HG03060 (cell line): ENCODE measurements at regions not wholly inside any gene's neighbourhood (a gene's known extent, or its start where the extent isn't known, plus 50 kb on each side); places are given as distances from the start of the nearest gene placed in this dataset.

Source experiments
- ATAC-seq: cut with Tn5 transposase; IDR thresholded peaks from one replicate; pipeline ENCODE4 v1.9.1; 2021; ENCODE audit warnings: low read depth, moderate number of reproducible peaks; ENCODE audit not compliant: unreplicated experiment

DNA sequence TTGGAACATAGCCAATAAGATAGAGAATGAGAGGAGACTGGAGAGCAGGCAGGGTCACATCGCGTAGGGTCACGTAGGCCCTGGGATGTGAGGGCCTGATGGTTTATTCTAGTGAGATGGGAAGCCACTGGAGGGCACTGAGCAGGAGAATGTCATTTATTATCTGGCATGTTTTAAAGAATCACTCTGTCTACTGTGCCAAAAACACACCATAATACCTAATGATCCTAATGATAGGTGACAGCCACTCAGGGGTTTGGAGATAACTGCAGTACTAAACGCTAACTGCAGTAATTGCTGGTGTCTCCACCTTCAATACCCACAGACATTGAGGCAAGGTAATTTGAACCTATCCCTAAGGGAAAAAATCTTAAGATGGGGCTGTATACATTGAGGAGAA, 185.4 kb downstream of the TTLL7 start:
- ATAC-seq: no peak

DNA sequence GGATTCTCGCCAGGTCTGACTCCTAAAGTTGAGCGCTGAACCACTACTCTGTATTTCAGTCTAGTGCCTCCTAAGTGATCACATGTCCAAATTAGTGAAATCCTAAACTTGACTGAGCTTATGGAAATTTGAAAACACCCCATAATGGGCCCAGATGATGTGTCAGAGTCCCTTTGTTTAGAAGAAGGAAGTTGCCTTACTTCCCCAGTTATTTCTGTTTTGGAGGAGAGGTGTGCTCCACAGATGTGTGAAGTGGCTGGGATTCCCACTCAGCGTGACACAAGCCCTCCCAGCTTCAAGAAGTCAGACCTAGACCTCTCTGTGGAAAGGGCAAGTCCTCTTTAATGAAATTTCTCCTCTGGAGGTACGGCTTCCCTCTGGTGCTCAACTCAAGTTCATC, 188.8 kb downstream of the TTLL7 start:
- ATAC-seq: no peak

DNA sequence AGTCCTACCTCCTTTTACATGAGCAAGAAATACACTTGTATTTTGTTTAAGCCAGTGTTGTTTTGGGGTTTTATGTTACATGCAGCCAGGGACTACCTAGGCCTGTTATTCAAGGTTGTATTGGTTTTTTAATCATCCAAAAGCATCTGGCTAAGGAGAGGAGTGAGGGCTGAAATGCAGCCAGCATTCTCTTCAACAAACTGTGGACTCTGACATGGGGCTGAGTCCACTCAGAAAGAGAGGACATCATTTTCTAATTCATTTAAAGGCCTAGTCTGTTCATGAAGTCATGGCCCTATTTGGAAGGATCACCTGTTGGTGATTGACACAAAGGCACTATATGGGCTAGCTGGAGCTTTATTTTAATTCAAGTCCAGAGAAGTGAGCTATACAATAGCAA, 190.4 kb downstream of the TTLL7 start:
- ATAC-seq: no peak

DNA sequence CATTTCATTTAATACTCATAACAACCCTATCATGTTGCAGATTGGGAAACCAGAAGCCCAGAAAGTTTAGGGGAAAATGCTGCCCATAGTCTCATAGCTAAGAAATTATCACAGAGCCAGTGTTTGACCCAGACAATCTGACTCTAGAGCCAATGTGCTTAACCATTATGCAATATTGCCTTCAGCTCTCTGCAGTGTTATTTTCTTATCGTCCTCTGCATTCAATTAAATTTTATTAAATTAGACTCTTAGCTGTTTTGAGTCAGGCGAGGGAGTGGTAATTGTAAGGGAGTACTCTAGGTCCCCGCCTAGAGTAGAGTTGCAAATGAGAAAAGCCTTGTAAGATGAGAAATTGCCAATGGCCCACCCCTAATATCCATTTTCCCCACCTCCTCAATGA, 191.1 kb downstream of the TTLL7 start:
- ATAC-seq: no peak

DNA sequence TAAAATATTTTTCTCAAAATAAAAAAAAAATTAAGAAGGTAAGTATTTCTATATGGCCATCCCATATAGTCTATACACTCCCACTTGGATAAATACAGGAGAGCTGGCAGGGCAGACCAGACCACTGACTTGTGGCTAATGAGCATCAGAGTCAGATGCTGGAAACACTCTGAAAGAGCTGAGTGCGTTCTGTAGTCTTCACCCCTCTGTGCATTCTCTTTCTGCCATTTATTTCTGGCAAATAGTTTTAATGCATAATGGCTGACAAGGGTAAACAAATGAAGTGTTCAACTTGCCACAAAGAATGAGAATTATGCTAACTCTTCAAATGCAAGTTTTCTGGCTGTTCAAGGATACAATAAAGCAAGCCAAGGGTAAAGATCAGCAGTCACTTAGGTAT, 191.7 kb downstream of the TTLL7 start:
- ATAC-seq: no peak

DNA sequence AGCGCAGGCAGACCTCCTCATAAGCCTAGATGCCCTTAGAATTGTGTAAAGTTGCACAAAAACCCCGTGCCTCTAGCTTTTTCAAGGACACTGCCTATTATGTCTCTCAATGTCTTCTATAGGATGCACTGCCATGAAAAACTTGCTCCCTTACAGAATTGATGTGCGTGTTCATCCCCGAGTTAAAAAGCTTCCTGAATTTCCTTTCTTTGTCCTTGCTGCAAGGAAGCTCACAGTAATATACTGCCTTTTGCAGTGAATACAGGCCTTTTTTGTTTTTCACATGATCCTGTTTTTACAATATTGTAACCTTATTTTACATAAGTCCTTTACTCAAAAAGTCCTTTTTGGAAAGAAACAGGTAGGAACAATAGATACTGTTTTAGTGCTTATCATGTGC, 193.0 kb downstream of the TTLL7 start:
- no peak for ATAC-seq

DNA sequence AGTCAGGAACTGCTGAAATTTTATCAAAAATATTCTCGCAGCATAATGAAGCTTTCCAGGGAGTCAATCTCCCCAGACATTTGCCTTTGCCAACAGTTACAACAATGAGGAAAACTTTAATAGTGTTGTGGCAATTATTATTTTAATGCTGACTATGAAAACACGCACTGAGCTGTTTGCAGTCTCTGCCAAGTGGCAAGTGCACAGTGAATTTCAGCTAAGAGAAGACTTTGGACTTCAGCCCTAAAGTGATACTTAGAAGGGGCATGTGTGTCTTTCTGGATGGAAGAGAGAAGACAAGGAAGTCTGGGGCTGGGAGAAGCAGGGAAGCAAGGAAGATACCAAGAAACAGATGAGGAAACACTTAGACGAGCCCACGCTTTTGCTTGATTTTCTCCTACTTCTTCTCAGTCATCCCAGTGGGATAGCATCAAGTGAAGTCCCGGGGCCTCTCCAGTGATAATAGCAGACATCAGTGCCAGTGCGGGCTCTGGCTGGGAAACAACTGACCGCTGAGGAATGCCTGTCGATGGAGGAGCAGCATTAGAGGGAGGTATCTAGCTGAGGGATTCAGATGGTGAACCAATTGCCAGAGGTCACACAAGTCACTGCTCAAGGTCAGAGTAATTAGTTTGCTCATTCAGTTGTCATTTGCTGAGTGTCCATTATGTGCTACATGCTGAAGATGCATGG, 196.3 kb downstream of the TTLL7 start:
- ATAC-seq: no peak

DNA sequence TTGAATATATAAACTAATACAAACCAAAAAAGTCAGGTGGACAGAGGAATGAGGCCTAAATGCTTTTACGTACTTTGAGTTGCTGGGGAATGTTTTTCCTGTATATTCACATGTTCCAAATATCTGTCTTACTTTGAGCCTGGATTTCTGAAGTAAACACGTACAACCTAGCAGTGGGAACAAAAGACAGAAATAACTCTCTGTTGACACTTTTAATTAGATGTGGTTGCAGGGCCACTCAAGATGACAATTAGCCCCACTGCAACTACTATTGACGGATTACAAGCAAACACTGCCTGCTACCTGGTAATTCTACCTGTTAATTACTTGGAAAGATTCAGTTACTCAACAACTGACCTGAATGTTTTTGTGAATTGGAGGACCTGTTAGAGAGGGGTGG, 196.9 kb downstream of the TTLL7 start:
- ATAC-seq: no peak

DNA sequence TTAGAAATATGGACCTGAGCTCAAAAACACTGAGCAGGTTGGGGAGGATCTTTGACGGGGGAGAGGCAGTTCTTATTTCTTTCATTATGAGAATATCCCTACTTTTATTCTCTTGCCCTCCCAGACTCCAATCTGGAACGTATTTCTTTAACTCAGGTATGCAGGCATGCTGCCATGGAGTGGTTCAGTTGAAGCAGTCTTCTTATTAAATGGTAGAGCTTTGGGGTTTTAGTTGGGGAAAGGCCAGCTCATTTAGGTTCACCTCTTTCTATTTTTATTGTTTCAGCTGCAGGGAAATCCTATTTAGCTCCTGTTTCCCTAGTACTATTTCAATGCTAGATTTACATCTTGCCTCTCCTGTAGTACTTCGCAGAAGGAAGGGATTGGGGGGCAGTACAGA, 198.9 kb downstream of the TTLL7 start:
- no peak for ATAC-seq

DNA sequence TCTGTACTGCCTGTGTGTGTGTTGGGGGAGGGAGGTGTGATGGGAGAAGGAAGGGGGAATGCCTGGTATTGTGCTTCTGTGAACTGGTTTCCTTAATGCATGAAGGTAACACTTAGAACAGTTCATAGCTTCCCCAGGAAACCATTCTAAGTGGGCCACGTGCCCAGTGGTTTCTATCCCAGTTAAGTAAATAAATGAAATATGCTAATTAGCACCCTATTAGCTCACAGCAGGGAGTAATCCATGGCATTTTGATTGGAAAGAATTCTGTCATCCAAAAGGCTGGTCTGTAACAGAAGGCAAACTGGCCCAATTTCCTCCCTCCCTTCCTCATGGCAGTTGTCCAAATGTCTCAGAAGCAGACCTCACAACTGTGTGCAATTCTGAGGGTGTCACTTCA, 199.3 kb downstream of the TTLL7 start:
- no peak for ATAC-seq

DNA sequence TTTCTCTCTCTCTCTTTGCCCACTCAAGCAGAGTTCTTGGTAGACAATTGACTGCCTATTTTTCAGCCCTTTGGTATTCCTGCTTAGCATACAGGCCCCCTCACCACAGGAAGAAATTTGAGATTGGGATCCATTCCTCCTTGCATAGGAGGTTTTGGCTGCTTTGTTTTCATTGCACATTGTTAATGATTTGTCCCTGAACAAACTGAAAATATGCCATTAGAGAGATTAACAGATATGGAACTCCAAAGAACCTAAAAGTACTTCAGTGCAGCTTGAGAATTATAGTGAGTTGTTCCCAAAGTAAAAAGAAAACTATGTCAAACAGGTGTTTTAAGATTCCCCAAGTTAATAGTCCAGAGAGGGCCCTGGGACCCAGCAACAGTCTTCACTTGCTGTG, 200.0 kb downstream of the TTLL7 start:
- no peak for ATAC-seq

DNA sequence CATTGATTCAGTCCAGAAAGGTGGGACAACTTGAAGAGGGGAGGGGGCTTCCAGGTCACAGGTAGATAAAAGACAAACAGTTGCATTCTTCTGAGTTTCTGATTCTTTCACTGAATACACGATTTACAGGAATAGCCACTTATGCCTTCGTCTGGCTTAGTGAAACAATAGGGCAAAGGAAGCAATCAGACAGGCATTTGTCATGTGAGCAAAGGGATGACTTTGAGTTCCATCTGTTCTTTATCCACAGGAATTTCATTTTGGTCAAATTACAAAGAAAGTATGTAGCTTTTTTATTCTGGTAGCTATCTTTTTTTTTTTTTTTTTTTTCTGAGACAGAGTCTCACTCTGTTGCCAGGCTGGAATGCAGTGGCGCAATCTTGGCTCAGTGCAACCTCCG, 202.5 kb downstream of the TTLL7 start:
- ATAC-seq: no peak

DNA sequence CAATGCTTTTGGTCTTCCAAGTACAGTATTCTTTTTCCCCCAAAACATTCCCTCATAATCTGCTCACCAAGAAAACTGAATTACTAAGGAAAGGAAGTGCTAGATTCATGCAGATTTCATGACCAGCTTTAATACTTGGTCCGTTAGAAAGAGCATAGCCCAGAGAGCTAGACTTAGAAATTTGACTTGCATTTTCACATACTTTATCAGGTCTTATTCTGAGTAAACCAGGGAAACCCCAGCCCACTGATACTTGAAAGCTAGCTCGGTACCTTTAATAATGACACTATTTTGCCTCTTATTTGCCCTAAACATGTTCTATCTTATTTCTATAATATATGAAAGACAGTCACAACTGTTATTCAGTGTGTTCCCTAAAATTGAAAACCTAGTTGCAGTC, 204.5 kb downstream of the TTLL7 start:
- no peak for ATAC-seq

DNA sequence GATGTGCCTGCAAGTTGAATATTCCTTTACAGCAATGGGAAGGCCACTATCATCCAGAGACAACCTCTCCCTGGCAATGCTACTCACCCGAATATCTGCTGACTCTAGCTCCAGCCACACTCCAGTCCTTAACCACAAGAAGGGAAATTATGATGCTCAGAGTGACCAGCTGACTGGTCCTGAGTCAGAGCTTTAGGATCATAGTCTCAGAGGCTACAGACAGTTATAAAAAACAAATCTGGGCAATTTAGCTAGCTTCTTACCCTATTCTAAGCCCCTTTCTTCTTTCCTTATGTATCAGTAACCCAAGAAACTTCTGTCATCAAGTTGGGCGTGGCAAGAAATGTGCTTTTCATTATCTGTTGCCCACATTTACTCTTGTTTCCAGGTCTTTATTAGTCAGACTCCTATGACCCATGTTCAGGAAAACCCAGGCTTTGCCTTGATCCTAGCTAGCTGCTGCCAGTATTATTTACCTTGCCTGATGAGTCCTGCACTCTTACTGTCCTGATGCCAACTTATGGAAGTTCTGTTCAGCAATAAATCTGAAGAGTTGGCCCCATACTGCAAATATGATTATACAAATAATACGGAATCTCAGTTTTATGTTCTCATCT, 207.0 kb downstream of the TTLL7 start:
- no peak for ATAC-seq

DNA sequence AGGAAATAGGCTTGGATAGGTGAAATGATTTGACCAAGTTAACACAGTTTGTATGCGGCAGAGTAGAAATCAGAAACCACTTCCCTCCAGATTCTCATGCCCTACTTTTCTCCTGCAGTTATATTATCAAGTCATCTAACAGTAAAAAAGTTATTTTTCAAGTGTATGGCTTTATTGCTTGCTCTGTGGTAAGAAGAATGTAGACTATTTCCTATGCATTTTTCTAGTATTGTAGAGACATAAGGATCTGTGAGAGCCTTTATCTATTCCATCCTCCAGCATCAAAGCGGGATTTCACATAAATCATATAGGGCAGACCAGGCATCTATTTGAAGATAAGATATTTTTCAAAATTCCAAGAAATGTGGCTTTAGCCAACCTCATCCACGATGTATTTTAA, 208.5 kb downstream of the TTLL7 start:
- ATAC-seq: no peak

DNA sequence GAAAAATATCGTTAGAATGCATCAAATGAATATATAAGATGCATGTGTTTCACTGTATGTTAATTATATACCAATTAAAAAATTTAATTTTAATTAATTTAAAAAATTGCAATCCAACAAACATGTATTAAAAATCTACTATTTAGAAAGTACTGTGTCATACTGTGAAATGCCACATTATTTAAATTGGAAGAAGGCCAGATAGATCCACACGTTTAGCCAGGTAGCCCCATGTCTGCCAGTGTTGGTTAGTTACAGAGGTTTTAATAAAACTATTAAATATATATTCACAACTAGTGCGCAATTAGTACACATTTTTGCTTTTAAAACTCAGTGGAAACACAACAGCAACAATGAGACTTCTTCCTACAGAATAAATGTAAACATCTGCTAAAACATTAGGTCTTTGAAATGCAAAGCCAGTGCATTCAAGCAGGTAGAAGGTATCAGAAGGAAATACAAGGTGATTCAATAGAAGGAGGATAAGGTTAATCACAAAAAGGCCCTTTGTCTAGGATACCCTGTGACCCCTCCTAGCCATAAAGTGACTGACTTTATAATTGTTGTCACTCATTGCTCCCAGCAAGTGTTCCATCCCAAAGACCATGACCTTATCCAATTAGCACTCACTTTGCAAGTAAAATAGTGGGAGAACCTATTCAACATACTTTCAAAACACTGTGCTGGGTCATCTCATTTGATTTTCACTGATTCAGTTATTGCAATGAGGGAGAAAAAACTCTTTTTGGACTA, 211.5 kb downstream of the TTLL7 start:
- no peak for ATAC-seq

DNA sequence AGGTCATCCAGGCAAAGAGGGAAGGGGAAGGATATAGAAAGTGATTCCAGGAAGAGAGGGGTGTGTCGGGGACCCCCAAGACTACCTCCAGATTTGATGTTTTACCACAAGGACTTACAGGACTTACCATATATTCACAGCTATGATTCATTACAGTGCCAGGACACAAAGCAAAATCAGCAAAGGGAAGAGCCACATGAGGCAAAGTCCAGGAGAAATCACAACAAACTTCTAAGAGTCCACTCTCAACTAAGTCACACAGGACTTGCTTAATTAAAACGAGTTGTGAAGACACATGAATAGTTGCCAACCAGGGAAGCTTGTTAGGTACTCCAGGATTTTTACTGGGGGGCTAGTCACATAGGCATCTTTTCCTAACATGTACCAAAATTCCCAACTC, 217.3 kb downstream of the TTLL7 start:
- no peak for ATAC-seq

DNA sequence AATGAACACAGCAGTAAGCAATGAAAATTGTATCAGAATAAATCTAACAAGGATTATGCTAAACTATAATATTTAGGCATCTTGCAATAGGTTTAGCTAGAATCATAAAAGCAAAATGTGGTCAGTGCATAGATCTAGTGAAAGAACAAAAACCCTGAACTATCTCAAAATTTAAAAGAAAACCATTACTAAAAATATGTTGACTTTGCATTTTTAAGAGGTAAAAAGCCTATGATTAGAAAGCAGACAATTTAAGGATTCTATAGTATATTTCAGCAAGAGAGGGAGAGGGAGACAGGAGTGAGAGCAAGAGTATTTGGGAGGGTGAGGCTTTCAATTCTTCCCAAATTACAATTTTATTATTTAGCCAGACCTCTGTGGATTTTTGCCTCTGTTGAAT, 219.4 kb downstream of the TTLL7 start:
- no peak for ATAC-seq

DNA sequence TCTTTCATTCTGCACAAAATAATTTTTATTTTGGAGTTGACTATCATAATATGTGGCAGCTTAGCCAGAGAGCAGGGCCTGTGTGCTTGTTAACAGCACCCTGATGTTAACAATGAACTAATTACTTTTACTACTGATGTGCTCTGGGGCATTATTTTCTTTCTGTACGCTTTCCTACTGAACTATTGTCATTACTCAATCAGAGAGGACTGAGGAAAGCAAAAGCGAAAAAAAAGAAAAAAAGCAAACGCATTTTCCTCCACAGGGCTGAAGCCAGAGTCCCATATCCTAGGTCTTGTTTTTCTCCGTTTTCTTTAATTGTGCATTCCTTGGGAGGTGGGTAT, 221.2 kb downstream of the TTLL7 start:
- ATAC-seq: no peak

DNA sequence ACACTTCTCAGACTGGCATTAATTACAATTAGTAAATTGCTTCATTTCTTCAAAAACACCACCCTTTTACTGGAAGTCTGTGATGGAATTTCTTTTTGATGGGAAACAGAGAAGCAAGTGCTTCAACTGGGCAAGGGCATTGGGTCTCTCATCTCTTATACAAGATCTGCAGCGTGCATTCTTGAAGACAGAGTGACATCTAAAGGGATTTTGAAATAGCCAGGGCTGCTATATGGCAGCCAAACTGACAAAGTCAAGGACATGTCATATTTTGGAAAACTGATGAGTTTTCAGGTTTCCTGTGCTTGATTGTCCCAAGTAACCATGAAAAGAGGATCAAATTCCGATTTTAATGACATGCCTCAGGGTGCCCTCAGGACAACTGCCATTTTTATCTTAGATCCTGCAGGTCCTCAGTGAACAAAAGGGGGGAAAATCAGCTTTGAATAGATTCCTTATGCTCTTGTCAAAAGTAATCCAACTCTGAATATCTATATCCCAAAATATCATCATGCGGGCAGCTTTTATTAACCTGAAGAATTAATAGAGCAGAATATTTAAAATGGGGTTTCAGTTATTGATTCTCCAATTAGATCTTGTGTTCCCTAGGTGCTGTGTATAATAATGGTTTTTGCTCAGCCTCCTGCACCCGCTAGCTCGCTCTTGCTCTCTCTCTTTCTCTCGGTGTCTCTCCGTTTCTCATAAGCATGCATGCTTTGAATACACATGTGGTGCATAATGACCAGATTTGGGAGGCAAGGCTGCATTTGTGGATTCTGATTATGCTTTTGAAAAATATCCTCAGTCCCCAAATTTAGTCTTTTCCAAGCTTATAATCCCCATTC, 221.8 kb downstream of the TTLL7 start:
- ATAC-seq: no peak

DNA sequence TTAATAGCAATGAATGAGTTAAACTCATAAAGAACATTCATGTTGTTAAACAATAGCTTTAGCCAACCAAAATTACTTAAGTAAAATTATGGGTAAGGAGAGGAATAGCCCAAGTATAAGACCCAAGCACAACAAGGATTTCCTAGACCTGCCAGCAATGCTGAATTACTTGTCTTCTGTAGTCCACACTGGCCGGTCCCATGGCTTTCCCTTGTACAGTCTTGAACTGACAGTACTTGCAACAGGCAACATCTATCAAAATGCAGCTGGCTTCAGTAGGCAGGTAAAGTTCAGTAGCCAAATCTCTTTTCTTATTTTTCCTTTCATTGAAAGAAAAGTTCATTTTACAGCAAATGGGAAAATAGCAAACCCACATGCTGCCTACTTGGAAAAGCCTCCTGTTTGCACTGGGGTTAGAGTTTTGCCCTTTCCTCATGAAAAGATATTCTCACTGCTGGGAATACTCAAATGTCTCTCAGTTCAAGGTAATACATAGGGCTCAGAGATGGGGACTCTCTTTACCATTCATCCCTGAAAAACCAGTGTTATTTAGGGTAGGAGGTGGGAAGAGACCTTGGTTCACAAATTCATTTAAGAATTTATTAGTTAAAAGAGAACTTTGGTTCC, 222.8 kb downstream of the TTLL7 start:
- ATAC-seq: no peak
